ENCODE measurements at regions not wholly inside any gene's neighbourhood (a gene's known extent, or its start where the extent isn't known, plus 50 kb on each side); places are given as distances from the start of the nearest gene placed in this dataset.

GRCh38 chr15:69718436-69718835 lies 265.8 kb downstream of the RPLP1 start:
- TF ChIP-seq CTCF (conservative IDR thresholded peaks at IDR 0.05) (no peak), EZH2 (IDR thresholded peaks at IDR 0.05; ENCODE audit: low read depth) (no peak)

Measured in PC-9 (cell line).